ENCODE measurements at regions not wholly inside any gene's neighbourhood (a gene's known extent, or its start where the extent isn't known, plus 50 kb on each side); places are given as distances from the start of the nearest gene placed in this dataset.

DNA sequence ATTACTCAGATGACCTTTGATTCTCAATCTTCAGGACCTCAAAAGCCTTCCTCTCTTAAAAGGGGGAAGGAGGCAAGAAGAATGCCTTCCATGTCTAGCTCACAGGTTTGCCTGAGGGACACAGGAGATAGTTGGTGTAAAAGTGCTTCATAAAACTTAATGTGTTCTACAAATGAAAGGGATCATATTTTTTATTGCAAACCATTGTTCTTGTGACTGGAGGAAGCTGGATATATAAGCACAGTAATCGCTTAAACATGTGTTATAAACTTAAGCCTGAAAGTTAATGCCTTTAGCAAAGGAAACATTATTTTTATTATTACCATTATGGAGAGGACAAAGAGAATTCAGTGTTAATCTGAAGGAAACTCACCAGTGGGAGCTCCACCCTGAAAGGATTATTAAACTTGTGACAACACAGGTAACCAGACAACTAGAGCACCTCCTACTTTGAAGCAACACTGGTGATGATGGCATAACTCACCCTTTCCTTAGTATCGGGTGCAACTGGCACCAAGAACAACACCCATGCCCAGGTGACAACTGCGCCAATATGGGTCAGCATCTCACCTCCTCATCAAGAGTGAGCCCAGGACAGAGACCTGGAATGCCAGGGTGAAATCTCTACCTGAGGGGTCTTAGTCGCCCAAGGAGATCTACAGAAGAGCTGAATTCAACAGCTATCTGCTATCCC, 288.7 kb upstream of the PRDM1 start:
- Histone ChIP-seq H3K27ac (peak overlapping the region; percentile 26 to 44 (median 42)), H3K4me3 (no peak overlapping the region), H3K36me3 (no peaks in the 10 kb centered on the region), H3K9me3 (no peaks in the 10 kb centered on the region), H3K27me3 (no peaks in the 10 kb centered on the region), H3K4me1 (peaks cover 0 to 38% (median 6%) of the 10 kb centered on the region in 4 donors)
- WGBS, 2 donors (ENCODE audit: low coverage in 1 of 2) = 83 to 89% methylated on average over 2 to 4 of the region's 4 CpGs
- no peak for DNase-seq
- in situ Hi-C loops (cut with MboI; ENCODE audit: low pct_ligation_motif_present in 1 of 4, low pct_unique_long_range_greater_than_20kb in 1 of 4, low sequenced_read_pairs in 3 of 4) = no loop called here
- TF ChIP-seq POLR2AphosphoS5 (IDR thresholded peaks at IDR 0.05) (no peak), POLR2A (IDR thresholded peaks at IDR 0.05) (no peak)
- intact Hi-C loops (cut with DNase I; ENCODE audit: low total_unique reads) = no loop called here

DNA sequence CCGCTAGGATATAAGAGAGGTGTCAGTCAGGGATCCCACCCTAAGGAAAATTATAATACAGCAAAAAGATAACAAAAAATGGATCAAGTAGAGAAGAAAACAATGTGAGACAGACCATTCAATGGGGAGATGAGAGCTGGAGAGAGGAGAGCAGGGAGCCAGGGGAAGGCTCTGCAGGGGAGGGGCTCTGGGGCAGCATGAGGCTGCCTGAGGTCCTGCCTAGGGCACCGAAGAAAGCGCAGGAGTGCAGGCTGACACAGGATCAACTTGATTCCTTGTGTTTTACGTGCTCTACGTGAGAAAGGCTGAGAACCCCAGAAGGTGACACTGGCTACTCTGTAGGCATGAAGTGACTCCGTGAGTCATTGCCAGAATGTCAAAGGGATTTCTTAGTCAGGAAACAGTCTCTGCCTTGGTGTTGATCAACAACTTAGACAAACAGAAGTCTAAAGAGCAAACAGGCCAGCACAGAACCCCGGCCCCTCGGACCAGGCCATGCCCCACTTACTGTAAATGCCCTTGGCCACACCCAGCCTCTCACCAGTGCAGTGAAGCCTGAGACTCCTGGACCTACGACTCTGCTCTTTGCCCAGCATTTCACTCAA, 290.1 kb upstream of the PRDM1 start:
- H3K9me3 ChIP-seq = no peaks in the 10 kb centered on the region
- H3K27me3 ChIP-seq = no peaks in the 10 kb centered on the region
- no peak overlapping the region for H3K27ac ChIP-seq
- no peak for DNase-seq
- WGBS, 2 donors (ENCODE audit: low coverage in 1 of 2) = 67 to 82% methylated on average over 3 to 9 of the region's 9 CpGs
- H3K36me3 ChIP-seq = no peaks in the 10 kb centered on the region
- intact Hi-C loops (cut with DNase I; ENCODE audit: low total_unique reads) = no loop called here
- H3K4me1 ChIP-seq = peaks cover 0 to 43% (median 6%) of the 10 kb centered on the region in 4 donors
- TF ChIP-seq POLR2AphosphoS5 (IDR thresholded peaks at IDR 0.05) (no peak), EP300 (IDR thresholded peaks at IDR 0.05; ENCODE audit: low read depth) (no peak), POLR2A (IDR thresholded peaks at IDR 0.05) (no peak)
- TF ChIP-seq, protein P1, sequence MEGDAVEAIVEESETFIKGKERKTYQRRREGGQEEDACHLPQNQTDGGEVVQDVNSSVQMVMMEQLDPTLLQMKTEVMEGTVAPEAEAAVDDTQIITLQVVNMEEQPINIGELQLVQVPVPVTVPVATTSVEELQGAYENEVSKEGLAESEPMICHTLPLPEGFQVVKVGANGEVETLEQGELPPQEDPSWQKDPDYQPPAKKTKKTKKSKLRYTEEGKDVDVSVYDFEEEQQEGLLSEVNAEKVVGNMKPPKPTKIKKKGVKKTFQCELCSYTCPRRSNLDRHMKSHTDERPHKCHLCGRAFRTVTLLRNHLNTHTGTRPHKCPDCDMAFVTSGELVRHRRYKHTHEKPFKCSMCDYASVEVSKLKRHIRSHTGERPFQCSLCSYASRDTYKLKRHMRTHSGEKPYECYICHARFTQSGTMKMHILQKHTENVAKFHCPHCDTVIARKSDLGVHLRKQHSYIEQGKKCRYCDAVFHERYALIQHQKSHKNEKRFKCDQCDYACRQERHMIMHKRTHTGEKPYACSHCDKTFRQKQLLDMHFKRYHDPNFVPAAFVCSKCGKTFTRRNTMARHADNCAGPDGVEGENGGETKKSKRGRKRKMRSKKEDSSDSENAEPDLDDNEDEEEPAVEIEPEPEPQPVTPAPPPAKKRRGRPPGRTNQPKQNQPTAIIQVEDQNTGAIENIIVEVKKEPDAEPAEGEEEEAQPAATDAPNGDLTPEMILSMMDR (IDR thresholded peaks at IDR 0.05) = no peak
- H3K4me3 ChIP-seq = no peak overlapping the region
- in situ Hi-C loops (cut with MboI; ENCODE audit: low pct_ligation_motif_present in 1 of 4, low pct_unique_long_range_greater_than_20kb in 1 of 4, low sequenced_read_pairs in 3 of 4) = no loop called here

DNA sequence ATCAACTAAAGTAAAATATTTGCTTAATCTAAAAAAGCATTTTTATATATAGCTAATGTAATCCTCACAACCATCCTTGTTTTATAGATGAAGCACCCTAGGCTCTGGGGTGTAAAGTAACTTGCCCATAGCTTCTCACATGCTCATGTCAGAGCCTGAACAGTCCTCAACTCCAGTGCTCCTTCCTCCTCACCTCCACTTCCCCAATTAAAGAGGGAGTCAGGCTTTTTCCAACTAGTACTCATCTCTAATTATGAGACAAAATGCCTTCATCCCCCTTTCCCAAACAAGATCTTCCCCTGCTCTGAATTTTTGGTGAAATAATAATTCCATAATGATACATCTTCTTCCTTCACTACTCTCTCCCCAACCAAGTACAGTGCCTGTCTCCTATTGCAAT, 290.8 kb upstream of the PRDM1 start:
- no peaks in the 10 kb centered on the region for H3K9me3 ChIP-seq
- H3K27me3 ChIP-seq = no peaks in the 10 kb centered on the region
- H3K36me3 ChIP-seq = no peaks in the 10 kb centered on the region
- no peak overlapping the region for H3K27ac ChIP-seq
- intact Hi-C loops (cut with DNase I; ENCODE audit: low total_unique reads) = no loop called here
- in situ Hi-C loops (cut with MboI; ENCODE audit: low pct_ligation_motif_present in 1 of 4, low pct_unique_long_range_greater_than_20kb in 1 of 4, low sequenced_read_pairs in 3 of 4) = no loop called here
- H3K4me3 ChIP-seq = no peak overlapping the region
- H3K4me1 ChIP-seq = peaks cover 0 to 49% (median 6%) of the 10 kb centered on the region in 4 donors
- DNase-seq = no peak
- TF ChIP-seq, protein P1 (IDR thresholded peaks at IDR 0.05) = no peak
- no peak for TF ChIP-seq EP300 (IDR thresholded peaks at IDR 0.05; ENCODE audit: low read depth)
- TF ChIP-seq POLR2A (IDR thresholded peaks at IDR 0.05) = no peak
- no peak for TF ChIP-seq POLR2AphosphoS5 (IDR thresholded peaks at IDR 0.05)

DNA sequence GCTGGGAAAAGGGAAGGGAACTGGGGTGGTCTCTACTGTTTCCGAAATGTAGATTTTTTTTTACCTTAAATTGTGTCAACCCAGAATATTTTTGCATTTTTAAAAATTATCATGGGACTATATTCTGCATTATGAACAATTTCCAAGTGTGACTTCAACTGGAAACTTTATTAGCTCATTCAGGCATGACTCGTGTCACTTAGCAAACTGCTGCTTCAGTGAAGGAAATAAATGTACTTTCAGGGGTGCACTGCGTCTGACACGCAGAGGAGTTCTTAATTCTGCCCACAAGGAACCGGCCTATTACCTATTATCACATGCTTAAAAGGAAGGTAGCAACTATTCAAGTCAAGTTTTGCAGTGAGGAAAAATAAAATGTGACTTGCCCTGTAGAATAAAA, 291.3 kb upstream of the PRDM1 start:
- H3K27ac ChIP-seq = no peak overlapping the region
- no peaks in the 10 kb centered on the region for H3K9me3 ChIP-seq
- no peak overlapping the region for H3K4me3 ChIP-seq
- TF ChIP-seq POLR2AphosphoS5 (IDR thresholded peaks at IDR 0.05) = no peak
- TF ChIP-seq EP300 (IDR thresholded peaks at IDR 0.05; ENCODE audit: low read depth) = no peak
- no peak for TF ChIP-seq POLR2A (IDR thresholded peaks at IDR 0.05)
- TF ChIP-seq, protein P1 (IDR thresholded peaks at IDR 0.05) = no peak
- no peaks in the 10 kb centered on the region for H3K27me3 ChIP-seq
- in situ Hi-C loops (cut with MboI; ENCODE audit: low pct_ligation_motif_present in 1 of 4, low pct_unique_long_range_greater_than_20kb in 1 of 4, low sequenced_read_pairs in 3 of 4) = no loop called here
- intact Hi-C loops (cut with DNase I; ENCODE audit: low total_unique reads) = no loop called here
- no peaks in the 10 kb centered on the region for H3K36me3 ChIP-seq
- no peak for DNase-seq
- H3K4me1 ChIP-seq = peaks cover 0 to 49% (median 6%) of the 10 kb centered on the region in 4 donors
- 79 to 82% methylated on average over 5 of the region's 5 CpGs for WGBS, 2 donors (ENCODE audit: low coverage in 1 of 2)

Data from transverse colon (tissue), 4 donors.